Lung (tissue), 11 donors: ENCODE measurements at regions not wholly inside any gene's neighbourhood (a gene's known extent, or its start where the extent isn't known, plus 50 kb on each side); places are given as distances from the start of the nearest gene placed in this dataset.

ENCODE experiments used
- ATAC-seq: fragments of 200-7000 bp; cut with Tn5 transposase; one replicate; pipeline ENCODE4 v1.9.1; 2020; ENCODE audit warnings: moderate number of reproducible peaks; ENCODE audit not compliant: insufficient read depth, low FRiP score
- DNase-seq, 3 donors: peaks; one replicate each; pipeline ENCODE4 v3.0.0-alpha.2; 2013 to 2017
- H3K27ac ChIP-seq, 2 donors: one replicate each; pipeline ENCODE4 v1.5.1; 2013; ENCODE audit warnings: mild to moderate bottlenecking in 2 of 2, moderate library complexity in 2 of 2, control low read depth in 1 of 2, inconsistent platforms in 1 of 2, low read depth in 1 of 2, low read length in 1 of 2
- H3K27me3 ChIP-seq, 3 donors: one replicate each; pipeline ENCODE4 v1.5.1; 2013; ENCODE audit warnings: low read length in 2 of 3; ENCODE audit not compliant: control insufficient read depth in 3 of 3, insufficient read depth in 3 of 3
- H3K36me3 ChIP-seq, 4 donors: one replicate each; pipeline ENCODE4 v1.5.1; 2013; ENCODE audit warnings: low read length in 4 of 4, mild to moderate bottlenecking in 1 of 4, moderate library complexity in 1 of 4; ENCODE audit not compliant: control insufficient read depth in 4 of 4, insufficient read depth in 4 of 4
- H3K4me1 ChIP-seq, 5 donors: one replicate each; pipeline ENCODE4 v1.5.1; 2013; ENCODE audit warnings: low read length in 5 of 5, mild to moderate bottlenecking in 2 of 5, moderate library complexity in 1 of 5; ENCODE audit not compliant: control insufficient read depth in 5 of 5, insufficient read depth in 5 of 5
- H3K4me3 ChIP-seq: one replicate; pipeline ENCODE4 v1.5.1; 2013; ENCODE audit warnings: mild to moderate bottlenecking, control low read depth, moderate library complexity
- H3K9ac ChIP-seq, 2 donors: one replicate each; pipeline ENCODE4 v1.5.1; 2013; ENCODE audit warnings: low read length in 2 of 2, control low read depth in 1 of 2; ENCODE audit not compliant: insufficient read depth in 1 of 2
- H3K9me3 ChIP-seq, 4 donors: one replicate each; pipeline ENCODE4 v1.5.1; 2013; ENCODE audit warnings: low read length in 3 of 4, mild to moderate bottlenecking in 1 of 4, moderate library complexity in 1 of 4; ENCODE audit not compliant: control insufficient read depth in 4 of 4, insufficient read depth in 3 of 4
- WGBS, 2 donors: extraction: QIAGEN DNeasy Blood & Tissue Kit; methylation state at CpG; one replicate each; pipeline ENCODE4 v1.1.7; 2013; 5-methylcytosine and 5-hydroxymethylcytosine counted together
- TF ChIP-seq, protein P1 (sequence below): IDR thresholded peaks from 2 replicates; pipeline ENCODE4 v1.5.1; 2012; ENCODE audit warnings: mild to moderate bottlenecking; ENCODE audit errors: control extremely low read depth, extremely low read depth
- donor health status: control.
- donor health status: control.
- donor health status: Bipolar disorder and iron deficiency.
- donor health status: healthy.
- donor health status: DM: yes; HTN: yes; CAD: no.

DNA sequence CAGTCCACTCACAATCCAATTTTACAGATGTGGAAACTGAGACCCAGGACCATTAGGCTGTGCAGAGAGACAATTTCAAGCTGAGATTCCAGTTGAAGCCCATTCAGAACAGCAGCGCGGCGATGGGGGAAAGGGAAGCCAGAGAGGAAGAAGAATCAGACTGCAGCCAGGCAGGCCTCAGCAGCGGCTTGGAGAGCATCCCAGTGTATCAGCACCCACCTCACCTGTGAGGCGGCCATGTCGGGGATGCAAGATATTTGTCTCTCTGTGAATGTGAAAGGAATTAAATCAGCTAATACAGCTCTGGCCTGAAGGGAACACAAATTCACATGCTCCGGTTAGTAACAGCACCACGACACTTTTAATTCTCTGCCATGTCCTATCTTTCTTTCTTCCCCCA is 198.0 kb upstream of the SOX11 start:
- 92 to 95% methylated on average over 8 of the region's 8 CpGs for WGBS, 2 donors
- DNase-seq = no peak
- H3K9ac ChIP-seq = no peak overlapping the region
- no peaks in the 10 kb centered on the region for H3K27me3 ChIP-seq
- no peak overlapping the region for H3K27ac ChIP-seq
- TF ChIP-seq, protein P1, sequence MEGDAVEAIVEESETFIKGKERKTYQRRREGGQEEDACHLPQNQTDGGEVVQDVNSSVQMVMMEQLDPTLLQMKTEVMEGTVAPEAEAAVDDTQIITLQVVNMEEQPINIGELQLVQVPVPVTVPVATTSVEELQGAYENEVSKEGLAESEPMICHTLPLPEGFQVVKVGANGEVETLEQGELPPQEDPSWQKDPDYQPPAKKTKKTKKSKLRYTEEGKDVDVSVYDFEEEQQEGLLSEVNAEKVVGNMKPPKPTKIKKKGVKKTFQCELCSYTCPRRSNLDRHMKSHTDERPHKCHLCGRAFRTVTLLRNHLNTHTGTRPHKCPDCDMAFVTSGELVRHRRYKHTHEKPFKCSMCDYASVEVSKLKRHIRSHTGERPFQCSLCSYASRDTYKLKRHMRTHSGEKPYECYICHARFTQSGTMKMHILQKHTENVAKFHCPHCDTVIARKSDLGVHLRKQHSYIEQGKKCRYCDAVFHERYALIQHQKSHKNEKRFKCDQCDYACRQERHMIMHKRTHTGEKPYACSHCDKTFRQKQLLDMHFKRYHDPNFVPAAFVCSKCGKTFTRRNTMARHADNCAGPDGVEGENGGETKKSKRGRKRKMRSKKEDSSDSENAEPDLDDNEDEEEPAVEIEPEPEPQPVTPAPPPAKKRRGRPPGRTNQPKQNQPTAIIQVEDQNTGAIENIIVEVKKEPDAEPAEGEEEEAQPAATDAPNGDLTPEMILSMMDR = no peak
- H3K4me3 ChIP-seq = no peak overlapping the region
- peaks cover 0 to 5% (median 2%) of the 10 kb centered on the region in 4 donors for H3K9me3 ChIP-seq
- no peak for ATAC-seq
- H3K36me3 ChIP-seq = no peaks in the 10 kb centered on the region
- peaks cover 0 to 12% (median 0%) of the 10 kb centered on the region in 5 donors for H3K4me1 ChIP-seq

DNA sequence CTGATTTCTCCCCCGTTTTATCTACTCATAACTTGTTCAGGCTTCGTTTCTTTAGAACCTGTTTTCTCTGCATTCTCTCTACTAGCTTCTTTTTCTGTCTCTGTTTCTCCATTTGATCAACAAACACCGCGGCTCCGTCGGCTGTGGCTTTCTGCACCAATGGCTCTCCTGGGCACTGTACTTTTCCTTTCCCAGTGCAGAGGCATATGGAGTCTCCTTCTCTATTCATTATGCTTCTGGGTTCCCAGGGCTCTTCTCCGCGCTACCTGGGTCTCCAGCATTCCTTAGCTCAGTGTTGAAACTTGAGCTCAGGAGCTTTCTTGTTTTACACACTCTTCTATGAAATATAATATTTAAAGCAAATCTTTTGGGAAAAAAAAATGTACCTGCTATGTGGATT is 196.6 kb upstream of the SOX11 start:
- TF ChIP-seq, protein P1 = no peak
- Histone ChIP-seq H3K27ac (no peak overlapping the region), H3K4me3 (no peak overlapping the region), H3K9ac (no peak overlapping the region), H3K27me3 (no peaks in the 10 kb centered on the region), H3K4me1 (peaks cover 0 to 12% (median 0%) of the 10 kb centered on the region in 5 donors), H3K9me3 (peaks cover 0 to 5% (median 0%) of the 10 kb centered on the region in 4 donors), H3K36me3 (no peaks in the 10 kb centered on the region)
- 62 to 76% methylated on average over 8 of the region's 8 CpGs for WGBS, 2 donors
- DNase-seq (peak in 2 of 3 donors; percentile 31 to 46), ATAC-seq (no peak)

DNA sequence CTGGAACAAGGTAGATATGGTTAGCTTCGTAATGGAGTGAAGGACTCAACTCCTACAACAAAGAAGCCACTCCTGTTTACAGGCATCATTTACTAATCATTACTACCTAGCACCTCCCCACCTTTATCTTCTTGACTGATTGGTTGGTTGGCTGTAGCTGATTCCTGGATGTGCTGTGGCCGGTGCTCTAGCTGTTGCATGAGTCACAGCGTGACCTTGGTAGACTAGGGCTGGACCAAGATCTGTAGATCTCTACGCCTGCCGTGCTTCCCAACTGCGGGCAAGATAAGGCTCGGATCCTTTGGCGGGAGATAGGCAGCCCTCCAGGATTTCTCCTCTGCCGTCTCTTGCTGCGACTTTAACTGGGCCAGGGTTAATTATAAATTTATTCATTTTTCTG is 194.3 kb upstream of the SOX11 start:
- Histone ChIP-seq H3K27me3 (no peaks in the 10 kb centered on the region), H3K4me1 (peaks cover 0 to 12% (median 0%) of the 10 kb centered on the region in 5 donors), H3K4me3 (no peak overlapping the region), H3K27ac (no peak overlapping the region), H3K9me3 (peaks cover 0 to 5% (median 0%) of the 10 kb centered on the region in 4 donors), H3K36me3 (no peaks in the 10 kb centered on the region), H3K9ac (no peak overlapping the region)
- WGBS, 2 donors = 93 to 94% methylated on average over 10 of the region's 10 CpGs
- DNase-seq = no peak
- ATAC-seq = no peak
- TF ChIP-seq, protein P1 = no peak

DNA sequence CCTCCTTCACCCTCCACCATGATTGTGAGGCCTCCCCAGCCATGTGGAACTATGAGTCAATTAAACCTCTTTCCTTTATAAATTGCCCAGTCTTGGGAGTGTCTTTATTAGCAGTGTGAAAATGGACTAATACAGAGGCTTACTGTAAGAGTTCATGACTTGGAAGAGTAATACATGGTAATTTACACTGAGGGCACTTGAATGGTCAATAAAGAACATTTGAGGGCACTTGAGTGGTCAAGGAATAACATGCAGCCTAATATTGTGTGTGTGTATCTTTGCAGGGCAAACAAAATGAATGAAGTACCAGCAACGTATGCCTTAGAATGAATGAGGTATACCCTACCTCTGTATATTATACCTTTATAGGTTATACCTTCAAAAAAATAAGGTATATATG is 190.4 kb upstream of the SOX11 start:
- ATAC-seq = no peak
- no peak for DNase-seq
- Histone ChIP-seq H3K36me3 (no peaks in the 10 kb centered on the region), H3K9me3 (peaks cover 0 to 6% (median 0%) of the 10 kb centered on the region in 4 donors), H3K4me3 (no peak overlapping the region), H3K9ac (no peak overlapping the region), H3K4me1 (peaks cover 0 to 2% (median 0%) of the 10 kb centered on the region in 5 donors), H3K27ac (no peak overlapping the region), H3K27me3 (no peaks in the 10 kb centered on the region)
- TF ChIP-seq, protein P1 = no peak
- WGBS, 2 donors = 76 to 80% methylated on average over 1 of the region's 1 CpG
